ENCODE measurements at regions not wholly inside any gene's neighbourhood (a gene's known extent, or its start where the extent isn't known, plus 50 kb on each side); places are given as distances from the start of the nearest gene placed in this dataset.

DNA sequence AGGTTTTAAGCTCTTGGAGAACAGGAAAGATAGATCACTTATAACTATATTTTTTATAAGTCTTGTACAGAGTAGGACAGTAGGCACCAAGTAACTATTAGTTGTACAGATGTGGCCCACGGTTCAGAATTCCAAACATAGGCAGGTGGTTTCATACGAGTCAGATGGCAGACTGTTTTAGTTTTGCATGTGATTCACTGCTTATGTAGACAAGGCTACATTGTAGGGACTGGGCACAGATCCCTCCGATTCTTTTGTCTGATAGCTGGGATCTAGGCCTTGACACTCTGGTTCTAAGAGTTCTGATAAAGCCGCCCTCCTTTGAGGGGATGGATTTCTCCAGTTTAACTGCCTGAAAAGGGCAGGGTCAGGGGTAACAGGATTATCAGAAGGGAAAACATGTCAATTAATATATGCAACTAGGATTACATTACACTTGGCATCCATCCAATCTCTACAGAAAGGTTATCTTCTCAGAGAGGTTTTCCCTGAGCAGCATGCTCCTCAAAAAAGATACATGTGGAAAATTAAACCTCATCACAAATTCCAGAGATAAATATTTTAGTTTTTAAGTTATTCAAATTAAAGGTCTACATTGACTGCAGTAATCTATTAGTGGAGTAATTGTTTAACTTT, 87.8 kb downstream of the SPRY1 start:
- TF ChIP-seq EZH2 (IDR thresholded peaks at IDR 0.05; ENCODE audit: borderline replicate concordance, low read length) (no peak), CTCF (IDR thresholded peaks at IDR 0.05; ENCODE audit: low read length) (no peak)
